IMR-90 (cell line): ENCODE measurements at regions not wholly inside any gene's neighbourhood (a gene's known extent, or its start where the extent isn't known, plus 50 kb on each side); places are given as distances from the start of the nearest gene placed in this dataset.

Experiments
- ATAC-seq: fragments of 200-7000 bp; cut with Tn5 transposase; 2 replicates; pipeline ENCODE4 v1.9.1; 2020; ENCODE audit warnings: low read depth, mild to moderate bottlenecking, moderate library complexity
- BruUV-seq: library from RNA; stranded (reverse); fragments of 400-500 nt; replicated peaks from 2 replicates; lab custom pipeline; 2021; lab: Mats Ljungman, UMichigan
- CTCF ChIA-PET: fragments of 300-600 bp; formaldehyde crosslinking; extraction: SDS; loops from one replicate; lab custom pipeline; 2021; ENCODE audit warnings: antibody characterized with exemption; lab: Yijun Ruan, JAX
- POLR2A ChIA-PET: fragments of 300-600 bp; sonication (Branson Sonifier 250); formaldehyde crosslinking; loops from one replicate; lab custom pipeline; 2022; ENCODE audit warnings: antibody characterized with exemption; ENCODE audit not compliant: unreplicated experiment; lab: Charles Lee
- DNase-seq: peaks from one replicate; pipeline ENCODE4 v3.0.0; 2013
- H2AFZ ChIP-seq: replicated peaks from 2 replicates; pipeline ENCODE3; 2013; ENCODE audit warnings: low read length, mild to moderate bottlenecking; ENCODE audit not compliant: poor library complexity
- H2AK5ac ChIP-seq: 2 replicates; pipeline ENCODE4 v1.6.1; 2013; ENCODE audit warnings: low read depth, low read length, inconsistent platforms
- H2AK9ac ChIP-seq: replicated peaks from 2 replicates; pipeline ENCODE3; 2013; ENCODE audit warnings: mild to moderate bottlenecking, low read depth, low read length, moderate library complexity; ENCODE audit not compliant: poor library complexity
- H2BK120ac ChIP-seq: 2 replicates; pipeline ENCODE4 v1.6.1; 2013; ENCODE audit warnings: low read depth, low read length, inconsistent platforms
- H2BK15ac ChIP-seq: 3 replicates; pipeline ENCODE4 v1.6.1; 2013; ENCODE audit warnings: low read depth, low read length, inconsistent platforms
- H2BK20ac ChIP-seq: 2 replicates; pipeline ENCODE4 v1.6.1; 2013; ENCODE audit warnings: low read depth, mild to moderate bottlenecking, inconsistent platforms, low read length, moderate library complexity
- H2BK5ac ChIP-seq: 2 replicates; pipeline ENCODE4 v1.6.1; 2013; ENCODE audit warnings: mild to moderate bottlenecking, low read depth, low read length, inconsistent platforms; ENCODE audit not compliant: poor library complexity, severe bottlenecking
- H3K14ac ChIP-seq: replicated peaks from 2 replicates; pipeline ENCODE4 v1.6.1; 2013; ENCODE audit warnings: low read depth, low read length, inconsistent platforms
- H3K18ac ChIP-seq: 2 replicates; pipeline ENCODE4 v1.6.1; 2013; ENCODE audit warnings: low read depth, low read length, control low read depth
- H3K23ac ChIP-seq: 2 replicates; pipeline ENCODE4 v1.6.1; 2013; ENCODE audit warnings: low read depth, low read length, inconsistent platforms
- H3K27ac ChIP-seq: 2 replicates; pipeline ENCODE4 v1.5.1; 2013; ENCODE audit warnings: mild to moderate bottlenecking, control low read depth, low read length; ENCODE audit not compliant: insufficient read depth
- H3K27me3 ChIP-seq: 2 replicates; pipeline ENCODE4 v1.6.1; 2013; ENCODE audit warnings: low read length; ENCODE audit not compliant: control insufficient read depth, insufficient read depth
- H3K36me3 ChIP-seq: 2 replicates; pipeline ENCODE4 v1.6.1; 2013; ENCODE audit warnings: low read length, mixed read lengths; ENCODE audit not compliant: control insufficient read depth, insufficient read depth
- H3K4ac ChIP-seq: 2 replicates; pipeline ENCODE4 v1.6.1; 2013; ENCODE audit warnings: low read depth, low read length, inconsistent platforms
- H3K4me1 ChIP-seq: 2 replicates; pipeline ENCODE4 v1.6.1; 2013; ENCODE audit warnings: low read length, mixed read lengths; ENCODE audit not compliant: control insufficient read depth, insufficient read depth
- H3K4me2 ChIP-seq: 2 replicates; pipeline ENCODE4 v1.6.1; 2013; ENCODE audit warnings: low read depth, mild to moderate bottlenecking, control low read depth, low read length, moderate library complexity
- H3K4me3 ChIP-seq: 2 replicates; pipeline ENCODE4 v1.5.1; 2013; ENCODE audit warnings: low read depth, mild to moderate bottlenecking, control low read depth, low read length, moderate library complexity; ENCODE audit not compliant: insufficient read depth
- H3K56ac ChIP-seq: 2 replicates; pipeline ENCODE4 v1.6.1; 2013; ENCODE audit warnings: low read length, inconsistent platforms; ENCODE audit not compliant: insufficient read depth; ENCODE audit errors: extremely low read depth
- H3K79me1 ChIP-seq, 2 experiments: 2 replicates each; pipeline ENCODE4 v1.6.1; 2013; ENCODE audit warnings: low read length in 2 of 2, inconsistent platforms in 1 of 2, low read depth in 1 of 2
- H3K9ac ChIP-seq: 2 replicates; pipeline ENCODE4 v1.6.1; 2013; ENCODE audit warnings: low read depth, low read length, control low read depth
- H3K9me1 ChIP-seq: 2 replicates; pipeline ENCODE4 v1.6.1; 2013; ENCODE audit warnings: low read length, inconsistent platforms; ENCODE audit not compliant: insufficient read depth
- H3K9me3 ChIP-seq: 2 replicates; pipeline ENCODE4 v1.6.1; 2013; ENCODE audit warnings: low read length; ENCODE audit not compliant: control insufficient read depth, insufficient read depth
- H4K20me1 ChIP-seq: 2 replicates; pipeline ENCODE4 v1.6.1; 2013; ENCODE audit warnings: low read length, inconsistent platforms; ENCODE audit not compliant: insufficient read depth
- H4K5ac ChIP-seq: 2 replicates; pipeline ENCODE4 v1.6.1; 2013; ENCODE audit warnings: mild to moderate bottlenecking, low read depth, low read length, control low read depth
- H4K8ac ChIP-seq, 2 experiments: 2 replicates each; pipeline ENCODE4 v1.6.1; 2013; ENCODE audit warnings: low read depth in 2 of 2, low read length in 2 of 2, control low read depth in 1 of 2, inconsistent platforms in 1 of 2
- H4K91ac ChIP-seq: 2 replicates; pipeline ENCODE4 v1.6.1; 2013; ENCODE audit warnings: low read depth, low read length, inconsistent platforms; ENCODE audit not compliant: insufficient read depth
- CEBPB ChIP-seq: IDR thresholded peaks from 2 replicates; pipeline ENCODE4 v1.6.1; 2012; ENCODE audit warnings: low read depth, low read length, improper control_type of control experiment
- CHD1 ChIP-seq: IDR thresholded peaks from 2 replicates; pipeline ENCODE4 v1.6.1; 2012; ENCODE audit warnings: low read depth, low read length, improper control_type of control experiment
- CTCF ChIP-seq: conservative IDR thresholded peaks from 2 replicates; pipeline ENCODE4 v1.5.1; 2012; ENCODE audit warnings: mild to moderate bottlenecking, low read depth, low read length, improper control_type of control experiment
- ELK1 ChIP-seq: fragments of 150-350 bp; IDR thresholded peaks from 2 replicates; pipeline ENCODE4 v1.6.1; 2016; ENCODE audit warnings: low read depth, mild to moderate bottlenecking, low read length, moderate library complexity, borderline replicate concordance
- FOS ChIP-seq: fragments of 150-350 bp; IDR thresholded peaks from 2 replicates; pipeline ENCODE4 v1.6.1; 2016; ENCODE audit warnings: low read depth, low read length
- POLR2A ChIP-seq: IDR thresholded peaks from 2 replicates; pipeline ENCODE4 v1.6.1; 2012; ENCODE audit warnings: mild to moderate bottlenecking, low read depth, low read length
- RAD21 ChIP-seq: IDR thresholded peaks from 2 replicates; pipeline ENCODE4 v1.6.1; 2012; ENCODE audit warnings: low read length, improper control_type of control experiment
- USF2 ChIP-seq: fragments of 150-350 bp; IDR thresholded peaks from 2 replicates; pipeline ENCODE4 v1.6.1; 2017; ENCODE audit warnings: mild to moderate bottlenecking, antibody characterized with exemption, low read length, low read depth
- WGBS, 2 experiments: methylation state at CpG; one replicate each; pipeline versions ENCODE4 v1.1.5 to v1.1.7; 2013; ENCODE audit warnings: missing lambda C conversion rate in 2 of 2; ENCODE audit not compliant: insufficient read length in 1 of 2; ENCODE audit errors: extremely low coverage in 2 of 2; 5-methylcytosine and 5-hydroxymethylcytosine counted together
- dilution Hi-C: fragments of 300-500 bp; cut with HindIII; formaldehyde crosslinking; loops from one replicate; pipeline ENCODE4 v1.14.3; 2018; ENCODE audit warnings: low sequenced_read_pairs; ENCODE audit not compliant: unreplicated experiment
- in situ Hi-C: fragments of 300-500 bp; cut with MboI; formaldehyde crosslinking; loops from 3 replicates; pipeline ENCODE4 v1.14.3; 2019; ENCODE audit warnings: low sequenced_read_pairs, inconsistent platforms, mixed read lengths
- intact Hi-C: fragments of 100-400 bp; cut with micrococcal nuclease; formaldehyde crosslinking; loops from 2 replicates; pipeline ENCODE4 v1.10.0; 2022

- POLR2A ChIA-PET, result no interaction called here
- WGBS, 2 experiments, result 60% methylated on average over 1 of the region's 9 CpGs; no CpG with 5 or more reads in 1 of the 2 experiments
- no peak for ATAC-seq
- no peak overlapping the region for H4K91ac ChIP-seq
- H4K20me1 ChIP-seq, result no peaks in the 10 kb centered on the region
- no peak overlapping the region for H2AK9ac ChIP-seq
- H3K9me3 ChIP-seq, result no peaks in the 10 kb centered on the region
- BruUV-seq, result no TSS peak
- H2AK5ac ChIP-seq, result no peak overlapping the region
- H3K36me3 ChIP-seq, result no peaks in the 10 kb centered on the region
- no peak overlapping the region for H3K4me3 ChIP-seq
- no peak overlapping the region for H3K4ac ChIP-seq
- no peak overlapping the region for H2BK120ac ChIP-seq
- H3K18ac ChIP-seq, result no peak overlapping the region
- H3K4me1 ChIP-seq, result no peaks in the 10 kb centered on the region
- H3K14ac ChIP-seq, result no peak overlapping the region
- dilution Hi-C loops, result no loop called here
- intact Hi-C loops, result no loop called here
- CTCF ChIA-PET, result no interaction called here
- no peak overlapping the region for H3K9ac ChIP-seq
- no peak overlapping the region for H2BK15ac ChIP-seq
- DNase-seq, result no peak
- H4K8ac ChIP-seq, result no peak overlapping the region
- no peak overlapping the region for H3K23ac ChIP-seq
- H2BK5ac ChIP-seq, result no peak overlapping the region
- H3K27ac ChIP-seq, result no peak overlapping the region
- no peak overlapping the region for H3K56ac ChIP-seq
- no peak overlapping the region for H4K5ac ChIP-seq
- no peaks in the 10 kb centered on the region for H3K9me1 ChIP-seq
- no peaks in the 10 kb centered on the region for H3K79me1 ChIP-seq
- TF ChIP-seq FOS (no peak), CTCF (no peak), CHD1 (no peak), USF2 (no peak), POLR2A (no peak), CEBPB (no peak), RAD21 (no peak), ELK1 (no peak)
- H2BK20ac ChIP-seq, result no peak overlapping the region
- no peak overlapping the region for H3K4me2 ChIP-seq
- H3K27me3 ChIP-seq, result peaks cover 74% of the 10 kb centered on the region
- in situ Hi-C loops, result no loop called here
- no peak overlapping the region for H2AFZ ChIP-seq
Measured at GRCh38 chr11:11069841-11070835, 212.3 kb upstream of the ZBED5 start.
